GM12873 (cell line): ENCODE measurements at regions not wholly inside any gene's neighbourhood (a gene's known extent, or its start where the extent isn't known, plus 50 kb on each side); places are given as distances from the start of the nearest gene placed in this dataset.

Source experiments
- TF ChIP-seq, protein P1 (sequence below): IDR thresholded peaks from 2 replicates; pipeline ENCODE4 v1.5.1; 2012; ENCODE audit warnings: low read depth, mild to moderate bottlenecking, moderate library complexity, low read length, control low read depth; ENCODE audit not compliant: insufficient read depth; ENCODE audit errors: missing control alignments

DNA sequence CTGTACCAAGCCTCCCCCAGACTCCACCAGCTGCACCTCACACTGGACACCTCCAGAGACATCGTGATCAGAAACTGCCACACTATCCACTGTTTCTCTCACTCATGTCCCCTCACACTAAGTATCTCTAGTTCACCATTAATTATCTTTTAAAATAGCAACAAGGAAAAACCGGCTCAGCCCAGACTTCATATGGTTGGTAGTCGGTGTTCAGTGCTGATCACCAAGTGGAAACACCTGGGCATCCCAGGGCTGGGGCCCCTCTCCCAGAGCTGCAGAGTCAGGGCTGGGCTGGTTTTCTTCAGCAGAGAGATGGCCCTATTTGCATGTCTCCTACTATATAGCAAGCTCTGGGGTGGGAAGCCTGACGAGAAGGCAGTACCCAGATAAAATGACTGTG is 1140.0 kb downstream of the TMEM121 start:
- TF ChIP-seq, protein P1, sequence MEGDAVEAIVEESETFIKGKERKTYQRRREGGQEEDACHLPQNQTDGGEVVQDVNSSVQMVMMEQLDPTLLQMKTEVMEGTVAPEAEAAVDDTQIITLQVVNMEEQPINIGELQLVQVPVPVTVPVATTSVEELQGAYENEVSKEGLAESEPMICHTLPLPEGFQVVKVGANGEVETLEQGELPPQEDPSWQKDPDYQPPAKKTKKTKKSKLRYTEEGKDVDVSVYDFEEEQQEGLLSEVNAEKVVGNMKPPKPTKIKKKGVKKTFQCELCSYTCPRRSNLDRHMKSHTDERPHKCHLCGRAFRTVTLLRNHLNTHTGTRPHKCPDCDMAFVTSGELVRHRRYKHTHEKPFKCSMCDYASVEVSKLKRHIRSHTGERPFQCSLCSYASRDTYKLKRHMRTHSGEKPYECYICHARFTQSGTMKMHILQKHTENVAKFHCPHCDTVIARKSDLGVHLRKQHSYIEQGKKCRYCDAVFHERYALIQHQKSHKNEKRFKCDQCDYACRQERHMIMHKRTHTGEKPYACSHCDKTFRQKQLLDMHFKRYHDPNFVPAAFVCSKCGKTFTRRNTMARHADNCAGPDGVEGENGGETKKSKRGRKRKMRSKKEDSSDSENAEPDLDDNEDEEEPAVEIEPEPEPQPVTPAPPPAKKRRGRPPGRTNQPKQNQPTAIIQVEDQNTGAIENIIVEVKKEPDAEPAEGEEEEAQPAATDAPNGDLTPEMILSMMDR: no peak

DNA sequence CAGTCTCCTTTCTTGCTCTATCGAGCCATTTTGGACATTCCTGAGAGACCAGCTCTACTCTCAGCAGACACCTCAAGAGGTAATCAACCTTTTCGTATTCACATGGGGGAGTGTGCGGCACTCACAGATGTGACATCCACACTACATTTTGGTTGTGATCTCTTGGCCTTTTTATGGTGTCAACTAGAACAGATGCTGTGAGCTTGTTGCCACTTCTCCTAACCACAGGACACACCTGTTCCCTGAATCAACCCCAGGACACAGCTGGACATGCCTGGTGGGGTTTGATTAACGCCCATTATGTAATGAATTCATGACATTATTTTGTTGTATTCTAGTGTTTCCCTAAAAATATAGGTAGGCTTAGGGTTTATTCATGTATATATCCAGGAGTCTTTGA is 1143.6 kb downstream of the TMEM121 start:
- TF ChIP-seq, protein P1: no peak

DNA sequence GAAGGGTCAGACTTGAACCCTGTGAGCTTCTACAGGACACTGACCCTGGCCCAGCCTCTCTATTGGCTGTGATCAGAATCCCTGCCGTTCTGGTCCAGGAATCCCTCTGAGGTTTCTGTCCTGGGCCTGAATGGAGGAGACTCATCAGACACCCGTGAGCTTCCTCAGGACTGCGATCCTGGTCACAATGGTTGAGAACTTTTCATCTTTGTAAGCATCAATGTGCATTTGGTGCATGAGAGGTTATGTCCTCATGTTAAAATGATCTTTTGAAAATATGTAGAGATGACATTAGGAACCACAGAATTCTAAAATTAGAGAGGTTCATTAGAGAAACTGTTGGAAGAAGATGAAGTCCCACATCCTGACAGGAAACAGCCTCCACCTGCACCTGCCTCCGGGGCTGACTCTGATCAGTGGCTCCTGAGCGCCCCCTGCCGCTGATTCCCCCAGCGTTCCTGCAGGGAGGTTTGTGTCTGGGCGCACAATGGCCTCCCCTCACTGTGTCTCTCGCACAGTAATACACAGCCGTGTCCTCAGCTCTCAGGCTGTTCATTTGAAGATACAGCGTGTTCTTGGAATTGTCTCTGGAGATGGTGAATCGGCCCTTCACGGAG is 1148.2 kb downstream of the TMEM121 start:
- TF ChIP-seq, protein P1: peak; percentile 65

DNA sequence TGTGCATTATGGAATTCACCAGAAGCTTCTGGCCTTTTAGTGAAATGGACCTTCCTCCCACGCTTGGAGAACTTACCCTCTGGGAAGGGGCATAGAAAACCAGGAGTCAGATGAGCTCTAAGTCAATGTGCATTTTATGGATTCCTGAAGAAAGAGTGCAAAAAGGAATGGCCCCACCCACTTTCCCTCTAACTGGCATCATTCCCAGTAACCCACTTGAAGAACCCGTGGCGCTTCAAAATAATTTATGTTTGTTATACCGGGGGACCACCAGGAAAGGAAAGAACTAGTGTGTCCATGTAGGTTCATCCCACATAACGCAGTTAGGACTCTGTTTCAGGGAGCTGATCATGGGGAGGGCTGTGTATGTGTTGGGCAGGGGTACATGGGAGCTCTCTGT is 1153.4 kb downstream of the TMEM121 start:
- TF ChIP-seq, protein P1: no peak

DNA sequence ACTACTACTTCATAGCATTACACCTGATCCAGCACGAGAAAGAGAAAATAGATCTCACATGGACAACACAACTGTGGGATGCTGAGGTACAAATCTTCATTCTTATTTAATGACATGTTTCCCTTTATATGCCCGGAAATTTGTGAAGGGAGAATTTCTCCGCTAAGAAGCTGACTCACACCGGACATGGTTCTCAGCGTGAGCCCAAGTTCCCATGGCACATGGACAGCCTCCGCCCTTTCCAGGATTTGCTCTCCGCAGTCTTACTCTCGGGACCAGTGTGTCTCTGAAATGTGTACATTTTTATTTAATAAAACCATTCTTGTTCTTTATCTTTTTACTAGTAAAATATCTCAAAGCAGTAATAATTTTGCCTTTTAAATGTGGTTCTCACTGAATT is 1154.8 kb downstream of the TMEM121 start:
- TF ChIP-seq, protein P1: no peak

DNA sequence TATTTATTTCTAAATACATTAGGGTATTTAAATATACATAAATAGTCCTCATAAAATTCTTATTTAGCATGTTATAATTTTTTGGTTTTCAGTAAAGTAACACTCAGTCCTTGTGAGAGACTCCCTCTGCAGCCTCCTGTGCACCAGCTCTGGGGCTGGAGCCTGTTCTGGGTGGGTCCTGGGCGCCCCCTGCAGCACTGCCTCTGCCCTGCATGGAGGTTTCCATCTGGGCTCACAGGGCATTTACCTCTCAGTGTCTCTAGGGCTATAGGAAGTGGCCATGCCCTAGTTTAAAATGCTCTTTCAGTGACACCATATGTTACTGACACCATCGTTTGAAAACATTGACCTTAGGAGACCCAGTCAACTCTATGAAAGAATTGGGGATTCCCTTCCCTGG is 1155.2 kb downstream of the TMEM121 start:
- TF ChIP-seq, protein P1: peak; percentile 54

DNA sequence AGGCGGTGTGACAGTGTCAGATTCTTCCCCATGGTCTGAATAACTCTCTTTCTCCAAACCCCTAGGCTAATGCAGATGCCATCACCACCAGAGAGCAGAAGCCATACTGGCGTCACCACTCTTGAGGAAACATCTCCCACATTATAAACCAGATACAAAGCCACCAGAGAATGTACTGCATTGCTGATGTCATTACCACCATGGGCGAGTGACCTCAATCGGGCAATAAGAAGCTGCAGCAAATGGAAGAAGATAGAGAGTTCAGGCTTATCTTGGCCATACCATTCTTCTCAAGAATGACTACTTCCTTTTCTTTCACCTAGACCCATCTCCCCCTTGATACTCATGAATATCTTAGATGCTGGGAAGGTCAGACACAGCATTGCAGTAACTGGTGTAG is 1157.2 kb downstream of the TMEM121 start:
- TF ChIP-seq, protein P1: no peak
